Myocyte (in vitro differentiated cells): ENCODE measurements at regions not wholly inside any gene's neighbourhood (a gene's known extent, or its start where the extent isn't known, plus 50 kb on each side); places are given as distances from the start of the nearest gene placed in this dataset.
"Not testable (repeated sequence)": the region's sequence is repeated elsewhere in the genome, so short reads cannot be mapped to it uniquely, and the experiment has no call there.

ENCODE experiments used
- DNase-seq: peaks from one replicate; pipeline ENCODE4 v3.0.0-alpha.2; 2012; ENCODE audit warnings: low read depth

DNA sequence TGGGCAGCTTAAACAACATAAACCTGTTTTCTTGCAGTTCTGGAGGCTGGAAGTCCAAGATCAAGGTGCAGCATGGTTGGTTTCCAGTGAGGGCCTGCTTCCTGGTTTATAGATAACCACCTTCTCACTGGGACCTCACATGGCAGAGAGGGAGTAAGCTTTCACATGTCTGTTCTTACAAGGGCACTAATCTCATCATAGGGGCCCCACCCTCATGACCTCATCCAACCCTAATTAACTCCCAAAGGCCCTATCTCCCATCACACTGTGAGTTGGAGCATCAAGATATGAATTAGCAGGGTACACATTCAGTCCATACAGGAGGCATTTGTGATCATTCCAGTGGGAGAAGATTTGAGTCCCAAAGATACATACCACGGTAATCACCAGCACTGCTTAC is 50.5 kb upstream of the GRIN2A start:
- no peak for DNase-seq

DNA sequence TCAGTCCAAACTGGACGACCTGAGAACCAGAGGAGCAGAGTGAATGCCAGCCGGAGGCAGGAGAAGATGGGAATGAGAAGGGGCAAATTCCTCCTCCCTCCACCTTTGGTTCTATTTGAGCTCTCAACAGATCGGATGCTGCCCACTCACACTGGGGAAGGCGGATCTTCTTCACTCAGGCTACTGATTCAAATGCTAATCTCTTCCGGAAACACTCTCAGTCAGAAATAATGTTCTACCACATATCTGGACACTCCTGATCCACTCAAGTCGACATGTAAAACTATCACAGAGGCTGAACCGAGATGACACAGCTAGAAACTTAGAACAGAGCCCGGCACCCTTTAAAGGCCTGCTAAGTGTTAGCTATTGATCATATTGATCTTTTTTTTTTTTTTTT is 57.4 kb upstream of the GRIN2A start:
- DNase-seq: no peak

DNA sequence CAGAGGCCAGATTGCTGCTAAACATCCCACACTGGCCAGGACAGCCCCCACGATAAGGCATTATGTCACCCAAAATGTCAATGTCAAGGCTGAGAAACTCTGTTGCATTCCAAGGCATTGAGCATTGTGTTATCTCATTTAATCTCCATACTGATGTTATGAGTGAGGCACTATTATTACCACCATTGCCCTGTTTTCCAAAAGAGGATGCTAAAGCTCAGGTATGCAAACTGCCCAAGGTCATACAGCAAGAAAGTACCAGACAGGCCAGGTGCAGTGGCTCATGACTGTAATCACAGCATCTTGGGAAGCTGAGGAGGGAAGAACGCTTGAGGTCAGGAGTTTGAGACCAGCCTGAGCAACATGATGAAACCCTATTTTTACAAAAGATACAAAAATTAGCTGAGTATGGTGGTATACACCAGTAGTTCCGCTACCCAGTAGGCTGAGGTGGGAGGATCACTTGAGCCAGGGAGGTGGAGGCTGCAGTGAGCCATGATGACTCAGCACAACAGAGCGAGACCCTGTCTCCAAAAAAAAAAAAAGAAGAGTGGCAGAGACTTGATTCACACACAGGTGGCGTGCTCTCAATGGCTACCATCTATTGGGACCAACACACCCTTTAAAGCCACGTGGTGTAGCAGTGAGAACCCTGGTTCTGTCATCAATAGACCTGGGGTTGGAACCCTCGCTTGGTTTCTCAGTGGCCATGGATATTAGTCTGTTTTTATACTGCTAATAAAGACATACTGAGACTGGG is 58.8 kb upstream of the GRIN2A start:
- no peak for DNase-seq

DNA sequence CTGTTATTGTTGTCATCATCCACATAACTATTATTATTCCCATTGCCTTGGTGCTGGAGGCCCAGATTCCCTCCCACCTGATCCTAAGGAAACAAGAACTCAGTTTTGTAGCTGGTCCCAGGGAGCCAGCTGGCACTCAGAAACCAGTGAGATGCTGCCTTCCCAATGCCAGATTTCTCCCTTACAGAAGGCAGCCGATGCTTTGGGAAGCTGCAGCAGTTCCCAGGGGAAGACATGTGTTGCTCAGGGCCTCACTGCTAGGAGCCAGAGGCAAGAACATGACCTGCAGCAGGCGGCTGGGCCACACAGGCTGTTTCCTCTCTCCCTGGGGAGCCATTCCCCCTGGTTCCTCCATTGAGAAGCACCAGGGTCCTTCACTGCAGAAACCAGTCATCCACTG is 59.9 kb upstream of the GRIN2A start:
- DNase-seq: no peak

DNA sequence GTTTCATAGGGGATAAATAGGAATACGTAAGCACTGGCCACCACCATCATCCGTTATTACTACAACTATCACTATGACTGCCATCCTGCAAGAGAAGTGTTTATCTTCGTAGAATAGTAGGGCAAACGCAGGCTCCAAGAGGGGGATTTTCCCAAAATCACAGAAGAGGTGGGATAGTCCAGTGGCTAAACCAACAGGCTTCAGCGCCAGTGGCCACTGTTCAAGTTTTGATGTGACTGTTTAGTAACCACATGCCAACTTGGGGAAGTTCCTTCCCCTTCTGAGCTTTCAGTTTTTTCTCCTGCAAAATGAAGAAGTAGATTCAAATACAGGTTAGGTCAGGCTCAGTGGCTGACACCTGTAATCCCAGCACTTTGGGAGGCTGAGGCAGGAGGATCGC is 60.7 kb upstream of the GRIN2A start:
- DNase-seq: no peak

DNA sequence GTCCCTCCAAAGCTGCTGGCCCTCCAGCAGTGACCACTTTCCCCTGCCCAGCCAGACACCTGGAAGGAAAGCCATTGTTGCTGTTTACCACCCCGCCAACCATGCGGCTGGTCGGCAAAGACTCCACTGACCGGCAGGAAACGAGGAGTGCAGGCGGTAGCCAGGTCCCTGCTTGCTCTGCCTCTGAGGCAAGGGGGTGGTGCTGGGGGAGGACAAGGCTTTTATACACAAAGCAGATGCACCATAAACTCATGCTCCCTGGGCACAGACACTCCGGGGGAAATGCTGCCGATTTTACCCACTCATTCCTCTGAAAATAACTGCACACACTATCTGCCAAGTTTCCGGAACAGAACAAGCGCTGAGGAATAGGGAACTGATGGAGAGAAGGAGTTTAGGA is 62.8 kb upstream of the GRIN2A start:
- no peak for DNase-seq

DNA sequence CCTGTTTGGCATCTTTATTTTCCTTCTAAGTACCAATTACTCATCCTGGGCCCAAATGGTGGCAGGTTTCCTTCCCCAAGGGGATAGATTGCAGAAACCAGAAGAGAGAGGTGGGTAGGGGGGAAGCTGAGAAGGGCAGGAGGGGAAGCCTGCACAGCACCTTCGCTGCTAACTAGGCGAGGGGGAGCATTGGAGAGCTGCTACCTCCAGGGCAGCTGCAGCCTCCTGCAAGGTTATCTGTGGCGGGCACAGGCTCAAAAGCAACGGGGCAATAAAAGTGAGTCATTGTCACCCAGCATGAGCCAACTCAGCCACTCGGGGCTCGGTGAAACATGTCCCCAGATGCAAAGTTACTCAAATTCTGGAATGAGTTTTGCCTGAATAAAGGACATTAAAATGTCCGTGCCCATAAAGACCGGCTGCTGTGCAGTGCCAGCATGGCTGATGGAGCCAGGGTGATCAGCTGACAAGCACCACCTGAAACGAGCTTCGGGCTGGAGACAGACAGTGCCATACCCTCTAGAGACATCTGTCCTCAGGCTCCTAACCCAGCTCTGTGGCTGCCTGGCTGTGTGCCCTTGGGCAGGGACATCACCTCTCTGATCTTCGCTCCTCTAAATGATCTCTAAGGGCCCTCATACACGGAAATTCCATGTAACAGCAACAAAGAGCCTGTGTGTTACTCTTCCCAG is 68.1 kb upstream of the GRIN2A start:
- no peak for DNase-seq

DNA sequence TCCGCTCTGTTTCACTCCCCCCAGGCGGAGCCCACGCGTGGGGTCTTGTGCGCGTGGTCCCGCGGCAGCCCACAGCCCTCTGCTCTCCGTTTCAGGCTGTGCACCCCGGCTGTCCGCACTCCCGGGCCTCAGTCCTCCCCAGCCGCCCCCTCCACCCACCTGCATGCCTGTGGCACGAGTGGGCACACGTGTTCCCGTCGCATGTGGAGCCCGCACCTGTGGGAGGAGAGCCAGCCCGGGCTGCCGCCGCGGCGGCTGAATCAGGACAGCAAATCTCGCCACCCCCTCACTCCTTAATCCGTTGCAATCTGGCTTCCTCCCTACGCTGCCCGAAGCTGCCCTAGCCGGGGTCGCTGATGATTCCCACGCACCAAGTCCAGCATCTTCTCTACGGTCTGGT is 69.9 kb upstream of the GRIN2A start:
- DNase-seq: no peak

DNA sequence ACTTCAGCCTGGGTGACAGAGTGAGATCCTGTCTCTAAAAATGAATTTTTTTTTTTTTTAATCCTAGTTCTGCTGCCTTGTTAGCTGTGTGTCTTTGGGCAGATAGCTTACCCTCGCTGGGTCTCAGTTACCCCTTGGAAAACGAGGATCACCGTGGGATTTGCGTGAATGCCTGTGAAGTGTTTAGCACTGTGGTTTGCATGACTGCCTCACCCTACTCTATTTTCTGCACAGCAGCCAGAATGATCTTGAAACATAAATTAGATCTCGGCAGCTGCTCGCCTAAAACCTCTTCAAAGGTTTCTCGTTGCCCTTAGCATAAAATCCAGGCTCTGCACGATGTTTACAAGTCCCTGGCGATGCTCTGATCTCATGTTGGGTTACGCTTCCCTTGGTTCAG is 71.2 kb upstream of the GRIN2A start:
- DNase-seq: peak; percentile 57

DNA sequence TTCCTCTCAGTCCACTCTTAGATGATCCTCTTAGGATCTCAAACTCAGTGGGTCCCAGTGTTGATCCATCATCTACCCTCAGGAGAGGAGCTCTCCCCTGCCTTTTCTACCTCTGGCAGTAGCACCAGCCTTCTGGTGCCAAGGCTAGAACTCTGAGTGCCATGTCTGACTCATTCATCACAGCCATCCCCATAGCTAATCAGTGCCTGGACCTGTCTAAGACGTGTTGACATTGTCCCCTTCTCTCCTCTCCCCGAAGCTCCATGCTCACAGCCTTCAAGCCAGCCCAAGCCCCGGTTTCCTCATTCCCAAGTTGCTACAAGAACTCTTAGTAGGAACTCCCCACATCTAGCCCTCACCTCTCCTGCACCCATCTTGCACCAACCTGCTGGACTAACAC is 73.5 kb upstream of the GRIN2A start:
- no peak for DNase-seq

DNA sequence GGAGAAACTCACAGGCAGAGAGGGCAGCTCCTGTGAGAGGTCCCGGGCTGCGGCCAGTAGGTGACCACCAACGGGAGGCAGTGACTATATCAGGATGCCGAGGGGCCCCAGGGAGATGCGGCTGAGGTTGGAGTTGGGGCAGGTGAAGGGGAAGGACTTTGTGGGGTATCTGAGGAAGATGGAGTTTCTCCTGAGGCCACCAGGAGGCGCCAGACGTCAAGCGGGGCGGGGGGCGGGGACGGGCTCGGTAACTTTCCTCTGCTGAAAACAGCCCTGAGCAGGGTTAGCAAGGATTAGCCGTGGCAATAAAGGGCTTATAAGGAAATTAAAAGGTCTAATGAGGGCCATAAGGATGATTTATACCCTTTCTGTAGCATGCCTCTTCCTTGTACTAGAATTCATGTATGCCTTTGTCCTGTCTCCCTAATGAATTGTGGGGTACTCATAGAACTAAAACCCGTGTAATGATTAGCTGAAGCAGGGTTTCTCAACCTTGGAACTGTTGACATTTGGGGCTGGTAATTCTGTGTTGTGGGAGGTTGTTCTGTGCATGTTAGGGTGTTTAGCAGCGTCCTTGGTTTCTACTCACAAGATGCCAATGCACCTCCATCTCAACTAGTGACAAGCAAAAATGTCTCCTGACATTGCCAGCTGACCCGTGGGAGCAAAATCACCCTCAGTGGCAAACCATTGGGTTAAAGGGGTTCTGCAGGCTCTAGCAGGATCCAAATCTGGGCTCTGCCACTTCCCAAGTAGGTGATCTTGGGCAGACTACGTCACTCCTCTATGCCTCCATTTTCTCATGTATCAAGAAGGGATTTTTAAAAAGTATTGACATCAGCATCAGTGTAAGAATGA is 74.8 kb upstream of the GRIN2A start:
- DNase-seq: peak; percentile 40

DNA sequence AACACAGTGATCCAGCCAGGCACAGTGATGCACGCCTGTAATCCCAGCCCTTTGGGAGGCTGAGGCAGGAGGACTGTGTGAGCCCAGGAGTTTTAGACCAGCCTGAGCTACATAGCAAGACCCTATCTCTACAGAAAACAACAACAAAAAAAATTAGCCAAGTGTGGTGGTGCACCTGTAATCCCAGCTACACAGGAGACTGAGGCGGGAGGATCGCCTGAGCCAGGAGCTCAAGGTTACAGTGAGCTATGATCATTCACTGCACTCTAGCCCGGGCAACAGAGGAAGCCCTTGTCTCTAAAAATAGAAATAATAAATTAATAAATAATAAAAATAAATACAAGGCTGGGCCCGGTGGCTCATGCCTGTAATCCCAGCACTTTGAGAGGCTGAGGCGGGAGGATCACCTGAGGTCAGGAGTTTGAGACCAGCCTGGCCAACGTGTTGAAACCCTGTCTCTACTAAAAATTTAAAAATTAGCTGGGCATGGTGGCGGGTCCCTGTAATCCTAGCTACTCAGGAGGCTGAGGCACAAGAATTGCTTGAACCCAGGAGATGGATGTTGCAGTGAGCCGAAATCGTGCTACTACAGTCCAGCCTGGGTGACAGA is 75.5 kb upstream of the GRIN2A start:
- not testable (repeated sequence) for DNase-seq

DNA sequence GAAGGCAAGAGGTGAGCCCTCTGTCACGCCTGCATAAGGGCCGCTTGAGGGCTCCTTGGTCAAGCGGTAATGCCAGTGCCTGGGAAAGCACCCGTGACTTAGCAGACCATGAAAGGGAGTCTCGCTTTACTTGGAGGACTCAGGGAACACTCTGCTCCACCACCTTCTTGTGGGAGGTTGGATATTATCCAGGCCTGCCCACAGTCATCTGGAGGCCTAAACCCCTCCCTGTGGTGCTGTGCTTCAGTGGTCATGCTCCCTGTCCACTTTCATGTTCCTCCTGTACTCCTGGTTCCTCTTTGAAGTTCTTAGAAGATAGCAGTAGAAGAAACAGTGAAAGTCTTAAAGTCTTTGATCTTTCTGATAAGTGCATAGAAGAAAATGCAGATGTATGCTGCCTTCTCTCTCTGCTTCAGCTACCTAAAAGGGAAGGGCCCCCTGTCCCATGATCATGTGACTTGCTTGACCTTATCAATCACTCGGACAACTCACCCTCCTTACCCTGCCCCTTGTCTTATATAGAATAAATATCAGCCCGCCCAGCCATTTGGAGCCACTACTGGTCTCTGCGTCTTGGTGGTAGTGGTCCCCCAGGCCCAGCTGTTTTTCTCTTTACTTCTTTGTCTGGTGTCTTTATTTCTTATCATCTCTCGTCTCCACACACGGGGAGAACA is 76.8 kb upstream of the GRIN2A start:
- DNase-seq: not testable (repeated sequence)

DNA sequence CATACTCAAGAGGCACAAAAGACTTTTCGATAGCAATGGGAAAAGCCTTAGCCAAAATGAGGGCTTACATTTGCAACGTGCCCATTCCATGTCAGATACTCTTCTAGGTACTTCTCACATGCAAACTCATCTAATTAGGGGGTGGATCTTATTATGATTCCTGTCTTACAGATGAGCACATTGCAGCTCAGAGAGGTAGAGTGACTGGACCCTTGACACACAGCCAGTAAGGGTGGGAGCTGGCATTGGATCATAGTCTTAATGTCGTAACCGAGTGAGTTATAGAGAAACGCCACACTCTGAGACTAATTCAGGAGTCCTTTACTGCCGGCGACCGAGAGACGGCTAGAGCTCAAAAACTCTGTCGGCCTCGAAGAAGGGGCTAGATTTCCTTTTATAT is 78.8 kb upstream of the GRIN2A start:
- DNase-seq: no peak

DNA sequence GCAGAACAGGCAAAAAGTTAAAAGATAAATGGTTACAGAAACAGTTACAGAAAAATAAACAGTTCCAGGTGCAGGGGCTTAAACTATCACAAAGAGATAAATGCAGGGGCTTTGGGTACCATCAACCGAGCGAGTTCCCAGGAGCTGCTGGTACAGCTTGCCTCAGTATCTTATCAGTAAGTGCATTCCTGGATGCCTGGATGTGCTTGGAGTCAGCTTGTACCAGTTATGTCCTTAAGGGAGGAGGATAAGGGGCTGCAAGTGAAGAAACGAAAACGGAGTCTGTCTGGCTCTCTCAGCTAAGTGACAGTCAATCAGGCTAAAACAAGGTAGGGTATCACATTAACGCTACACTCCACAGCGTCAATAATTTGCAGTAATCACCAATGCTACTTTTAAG is 79.3 kb upstream of the GRIN2A start:
- not testable (repeated sequence) for DNase-seq

DNA sequence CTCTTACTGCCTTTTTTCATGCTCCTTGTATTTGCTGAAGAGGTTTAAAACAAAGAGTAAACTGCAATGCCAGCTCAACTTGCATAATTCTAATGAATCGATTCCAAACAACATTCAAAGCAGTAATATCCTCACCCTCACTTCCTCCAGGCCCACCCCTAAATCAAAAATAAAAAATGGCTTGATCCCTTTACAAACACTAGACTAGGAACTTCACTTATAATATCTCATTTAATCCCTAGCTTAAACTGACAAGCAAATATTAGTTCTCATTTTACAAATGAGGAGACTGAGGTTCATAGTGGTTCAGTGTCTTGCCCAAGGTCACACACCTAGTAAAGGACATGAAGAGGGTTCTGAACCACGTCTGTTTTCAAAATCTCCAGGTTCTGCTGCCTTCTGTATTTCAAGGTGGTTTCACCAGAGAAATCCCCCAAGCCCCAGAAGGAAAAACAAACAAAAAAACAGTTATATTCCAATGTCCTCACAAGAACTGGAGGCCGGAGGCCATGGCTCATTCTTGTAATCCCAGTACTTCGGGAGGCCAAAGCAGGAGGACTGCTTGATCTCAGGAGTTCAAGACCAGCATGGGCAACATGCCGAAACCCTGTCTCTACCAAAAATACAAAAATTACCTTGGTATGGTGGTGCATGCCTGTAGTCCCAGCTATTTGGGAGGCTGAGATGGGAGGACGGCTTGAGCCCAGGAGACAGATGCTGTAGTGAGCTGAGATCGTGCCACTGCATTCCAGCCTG is 80.3 kb upstream of the GRIN2A start:
- DNase-seq: no peak

DNA sequence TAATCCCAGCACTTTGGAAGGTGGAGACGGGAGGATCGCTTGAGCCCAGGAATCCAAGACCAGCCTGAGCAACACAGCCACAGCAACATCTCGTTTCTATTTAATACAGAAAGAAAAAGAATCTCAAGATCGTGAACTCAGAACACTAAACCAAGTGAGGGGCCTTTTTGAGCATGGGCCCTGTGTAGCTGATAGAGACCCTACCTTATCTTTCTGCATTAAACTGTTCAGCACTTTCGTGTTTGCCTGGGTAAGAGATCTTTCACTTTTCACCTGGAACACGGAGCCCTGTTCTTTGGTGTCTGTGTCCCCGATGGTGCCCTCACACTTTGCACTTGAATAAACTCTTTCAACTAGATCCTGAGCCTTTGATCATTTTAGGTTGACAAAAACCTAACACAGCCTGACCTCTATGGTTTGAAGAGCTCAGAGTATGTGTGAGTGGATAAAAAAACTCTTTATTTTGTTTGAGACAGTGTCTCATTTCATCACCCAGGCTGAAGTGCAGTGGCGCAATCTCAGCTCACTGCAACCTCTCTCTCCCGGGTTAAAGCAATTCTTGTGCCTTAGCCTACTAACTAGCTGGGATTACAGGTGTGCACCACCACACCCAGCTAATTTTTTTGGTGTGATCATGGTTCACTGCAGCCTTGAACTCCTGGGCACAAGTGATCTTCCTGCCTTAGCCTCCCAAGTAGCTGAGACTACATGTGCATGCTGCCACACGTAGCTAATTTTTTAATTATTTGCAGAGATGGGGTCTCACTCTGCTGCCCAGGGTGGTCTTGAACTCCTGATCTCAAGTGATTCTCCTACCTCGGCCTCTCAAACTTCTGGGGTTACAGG is 83.8 kb upstream of the GRIN2A start:
- no peak for DNase-seq

DNA sequence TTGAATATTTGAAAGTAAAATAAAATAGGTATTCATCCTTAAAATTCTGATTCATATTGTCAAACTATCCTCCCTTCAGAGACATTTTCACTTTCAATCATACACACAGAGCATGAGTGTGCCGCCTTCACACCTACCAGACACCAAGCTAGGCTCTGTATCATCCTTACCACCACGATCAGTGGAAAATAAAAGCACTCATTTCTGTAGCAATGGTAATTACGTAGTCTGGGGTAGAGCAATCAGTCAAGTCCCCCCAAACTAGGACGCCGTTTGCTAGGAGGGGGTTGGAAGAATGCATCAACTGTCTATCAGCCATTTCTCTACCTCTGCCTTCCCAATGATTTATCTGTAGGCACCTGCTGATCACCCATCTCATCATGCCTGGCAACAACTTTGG is 84.6 kb upstream of the GRIN2A start:
- no peak for DNase-seq

DNA sequence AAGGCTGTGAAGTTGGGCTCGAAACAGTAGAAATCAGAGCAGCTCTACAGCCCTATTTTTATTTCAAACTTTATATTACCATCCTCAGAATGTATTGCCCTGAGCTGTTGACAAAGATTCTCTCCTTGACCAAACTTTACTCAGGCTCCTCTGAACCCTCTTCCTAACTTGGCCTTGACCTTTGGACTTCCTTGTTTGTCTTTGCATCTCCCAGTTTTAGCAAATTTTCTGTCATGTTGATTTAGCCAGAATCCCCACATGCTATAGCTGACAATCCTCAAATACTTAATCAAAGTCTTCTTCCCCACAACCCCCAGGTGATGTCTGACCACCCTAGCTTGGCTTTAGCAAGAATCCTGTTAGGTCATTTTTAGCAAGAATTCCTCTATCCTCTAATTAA is 87.4 kb upstream of the GRIN2A start:
- no peak for DNase-seq
